ENCODE measurements at regions not wholly inside any gene's neighbourhood (a gene's known extent, or its start where the extent isn't known, plus 50 kb on each side); places are given as distances from the start of the nearest gene placed in this dataset.

DNA sequence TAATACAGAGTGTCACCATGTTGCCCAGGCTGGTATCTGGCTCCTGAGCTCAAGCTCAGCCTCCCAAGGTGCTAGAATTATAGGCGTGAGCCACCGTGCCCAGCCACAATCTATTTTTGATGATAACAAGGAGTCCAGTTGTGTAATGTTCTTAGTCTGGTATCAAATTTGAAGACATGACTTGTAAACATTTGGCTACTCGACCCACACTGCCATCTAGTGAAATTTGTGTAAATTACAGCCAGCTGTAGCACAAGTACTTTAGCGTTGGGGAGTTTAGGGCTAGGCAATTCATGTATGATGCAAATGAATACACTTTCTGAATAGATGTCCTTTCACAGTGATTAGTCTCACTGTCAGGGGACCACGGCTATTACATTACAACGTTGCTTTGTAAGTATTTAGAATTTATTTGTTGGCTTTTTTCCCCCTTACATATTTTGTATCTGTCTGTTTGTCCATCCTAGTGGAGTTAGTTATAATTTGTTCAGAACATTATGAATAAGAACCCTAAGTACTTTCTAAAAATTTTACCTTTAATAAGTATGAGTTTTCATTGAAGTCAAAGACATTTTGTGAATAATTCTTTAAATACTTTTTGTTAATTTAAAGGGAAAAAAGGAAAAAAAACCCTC, 139.7 kb downstream of the PRDM13 start (continued):
- no peak for TF ChIP-seq BRCA1 (IDR thresholded peaks at IDR 0.05)
- no peak for TF ChIP-seq BRCA1 (CRISPR knock-in tag; IDR thresholded peaks at IDR 0.05)
- no peak for TF ChIP-seq GATA2 (CRISPR knock-in tag; IDR thresholded peaks at IDR 0.05)
- no peak for TF ChIP-seq SLC30A9 (CRISPR knock-in tag; IDR thresholded peaks at IDR 0.05)
- no peak for TF ChIP-seq ZNF699 (CRISPR knock-in tag; IDR thresholded peaks at IDR 0.05; ENCODE audit: insufficient replicate concordance)
- no peak for TF ChIP-seq FOXA1 (IDR thresholded peaks at IDR 0.05; ENCODE audit: borderline replicate concordance)
- TF ChIP-seq ZBTB17 (CRISPR knock-in tag; IDR thresholded peaks at IDR 0.05) = no peak
- TF ChIP-seq SMARCA5 (IDR thresholded peaks at IDR 0.05) = no peak
- TF ChIP-seq ZNF184 (CRISPR knock-in tag; IDR thresholded peaks at IDR 0.05) = no peak
- TF ChIP-seq HOMEZ (CRISPR knock-in tag; IDR thresholded peaks at IDR 0.05) = no peak
- TF ChIP-seq PTRF (tag; IDR thresholded peaks at IDR 0.05) = no peak
- no peak for TF ChIP-seq SREBF1 (IDR thresholded peaks at IDR 0.05; ENCODE audit: borderline replicate concordance, low read depth, low read length)
- TF ChIP-seq RAD21 (CRISPR knock-in tag; conservative IDR thresholded peaks at IDR 0.05 in 1 of 2, IDR thresholded peaks at IDR 0.05 in 1 of 2) = peak; percentile 83 to 86
- no peak for TF ChIP-seq ZNF165 (CRISPR knock-in tag; IDR thresholded peaks at IDR 0.05; ENCODE audit: borderline replicate concordance)
- no peak for TF ChIP-seq CTBP1 (IDR thresholded peaks at IDR 0.05; ENCODE audit: borderline replicate concordance)
- no peak for TF ChIP-seq ESRRA (IDR thresholded peaks at IDR 0.05; ENCODE audit: borderline replicate concordance, low read depth)
- no peak for TF ChIP-seq BRF1 (IDR thresholded peaks at IDR 0.05; ENCODE audit: borderline replicate concordance, extremely low read depth, insufficient read length)
- no peak for TF ChIP-seq IRF2 (CRISPR knock-in tag; IDR thresholded peaks at IDR 0.05)
- no peak for TF ChIP-seq TAF9B (IDR thresholded peaks at IDR 0.05; ENCODE audit: partially characterized antibody)
- TF ChIP-seq, protein P1, sequence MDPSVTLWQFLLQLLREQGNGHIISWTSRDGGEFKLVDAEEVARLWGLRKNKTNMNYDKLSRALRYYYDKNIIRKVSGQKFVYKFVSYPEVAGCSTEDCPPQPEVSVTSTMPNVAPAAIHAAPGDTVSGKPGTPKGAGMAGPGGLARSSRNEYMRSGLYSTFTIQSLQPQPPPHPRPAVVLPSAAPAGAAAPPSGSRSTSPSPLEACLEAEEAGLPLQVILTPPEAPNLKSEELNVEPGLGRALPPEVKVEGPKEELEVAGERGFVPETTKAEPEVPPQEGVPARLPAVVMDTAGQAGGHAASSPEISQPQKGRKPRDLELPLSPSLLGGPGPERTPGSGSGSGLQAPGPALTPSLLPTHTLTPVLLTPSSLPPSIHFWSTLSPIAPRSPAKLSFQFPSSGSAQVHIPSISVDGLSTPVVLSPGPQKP (CRISPR knock-in tag; IDR thresholded peaks at IDR 0.05) = no peak
- no peak for TF ChIP-seq EGR1 (conservative IDR thresholded peaks at IDR 0.05)
- TF ChIP-seq ARNT (IDR thresholded peaks at IDR 0.05) = no peak
- TF ChIP-seq BHLHE40 (IDR thresholded peaks at IDR 0.05; ENCODE audit: low read length) = no peak

All from K562 (cell line).